ENCODE measurements at regions not wholly inside any gene's neighbourhood (a gene's known extent, or its start where the extent isn't known, plus 50 kb on each side); places are given as distances from the start of the nearest gene placed in this dataset.
A peak's percentile ranks its signal among the peaks of the same experiment; 100 is the strongest.

GRCh38 chr14:26719514-26719913 is 121.7 kb upstream of the NOVA1 start:
- H2AFZ ChIP-seq: no peak overlapping the region
- H3K4me1 ChIP-seq: no peaks in the 10 kb centered on the region
- no peak overlapping the region for H3K27ac ChIP-seq
- H3K4me2 ChIP-seq (ENCODE audit: low read length): no peak overlapping the region
- H3K79me2 ChIP-seq: no peaks in the 10 kb centered on the region
- H3K36me3 ChIP-seq (ENCODE audit: control insufficient read depth, insufficient read depth, low read length): no peaks in the 10 kb centered on the region
- no peak overlapping the region for H3K9ac ChIP-seq
- H3K27me3 ChIP-seq (ENCODE audit: control insufficient read depth, insufficient read depth, low read length): no peaks in the 10 kb centered on the region
- no peak overlapping the region for H3K4me3 ChIP-seq (ENCODE audit: low read depth, low read length)
- H3K9me3 ChIP-seq (ENCODE audit: control insufficient read depth, low read length): no peaks in the 10 kb centered on the region
- no peak for TF ChIP-seq CTCF (IDR thresholded peaks at IDR 0.05)

DNA sequence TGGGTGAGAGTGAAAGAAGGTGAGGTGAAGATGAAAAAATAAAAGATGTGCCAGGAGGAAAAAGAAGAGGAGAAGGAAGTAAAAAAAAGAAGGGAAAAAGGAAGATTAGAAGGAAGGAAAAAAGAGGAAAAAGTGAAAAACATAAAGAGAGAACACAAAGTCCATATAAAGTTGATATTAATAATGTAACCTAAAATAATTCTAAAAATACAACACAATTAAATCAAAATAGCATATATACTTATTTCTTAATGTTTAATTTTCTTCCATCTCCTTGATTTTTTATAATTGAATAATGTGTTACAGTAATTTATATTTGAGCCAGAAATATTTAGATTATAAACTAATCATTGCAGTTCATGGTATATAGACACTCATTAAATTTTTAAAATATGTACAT is 124.4 kb upstream of the NOVA1 start:
- no peak overlapping the region for H3K9ac ChIP-seq
- no peaks in the 10 kb centered on the region for H3K27me3 ChIP-seq (ENCODE audit: control insufficient read depth, insufficient read depth, low read length)
- no peak overlapping the region for H3K4me3 ChIP-seq (ENCODE audit: low read depth, low read length)
- H3K4me2 ChIP-seq (ENCODE audit: low read length): no peak overlapping the region
- no peaks in the 10 kb centered on the region for H3K79me2 ChIP-seq
- H3K9me3 ChIP-seq (ENCODE audit: control insufficient read depth, low read length): no peaks in the 10 kb centered on the region
- H3K36me3 ChIP-seq (ENCODE audit: control insufficient read depth, insufficient read depth, low read length): no peaks in the 10 kb centered on the region
- H3K4me1 ChIP-seq: no peaks in the 10 kb centered on the region
- TF ChIP-seq CTCF (IDR thresholded peaks at IDR 0.05): no peak
- H2AFZ ChIP-seq: no peak overlapping the region
- H3K27ac ChIP-seq: no peak overlapping the region

DNA sequence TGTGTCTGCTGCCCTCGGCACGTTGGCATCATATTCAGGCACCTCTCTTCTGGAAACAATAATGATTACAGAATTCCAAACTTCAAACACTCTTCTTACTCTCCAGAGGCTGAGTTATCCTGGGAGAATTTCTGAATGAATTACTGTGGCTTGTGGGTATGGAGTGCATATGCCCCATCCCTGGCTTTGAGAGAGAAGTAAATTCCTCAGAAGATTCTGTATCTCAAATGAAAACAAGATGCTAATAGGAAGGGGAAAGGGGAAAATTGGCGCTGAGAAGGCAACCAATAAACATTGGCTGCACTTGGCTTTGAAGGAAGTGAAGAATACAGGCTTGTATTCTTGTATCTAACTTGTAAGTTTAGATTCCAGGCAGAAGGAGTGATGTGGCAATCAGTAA is 132.0 kb upstream of the NOVA1 start:
- H3K4me1 ChIP-seq: no peaks in the 10 kb centered on the region
- H3K4me2 ChIP-seq (ENCODE audit: low read length): no peak overlapping the region
- no peaks in the 10 kb centered on the region for H3K79me2 ChIP-seq
- no peak overlapping the region for H2AFZ ChIP-seq
- no peak overlapping the region for H3K4me3 ChIP-seq (ENCODE audit: low read depth, low read length)
- no peak overlapping the region for H3K9ac ChIP-seq
- no peak overlapping the region for H3K27ac ChIP-seq
- no peak for TF ChIP-seq CTCF (IDR thresholded peaks at IDR 0.05)
- H3K9me3 ChIP-seq (ENCODE audit: control insufficient read depth, low read length): no peaks in the 10 kb centered on the region
- H3K27me3 ChIP-seq (ENCODE audit: control insufficient read depth, insufficient read depth, low read length): no peaks in the 10 kb centered on the region
- H3K36me3 ChIP-seq (ENCODE audit: control insufficient read depth, insufficient read depth, low read length): no peaks in the 10 kb centered on the region

DNA sequence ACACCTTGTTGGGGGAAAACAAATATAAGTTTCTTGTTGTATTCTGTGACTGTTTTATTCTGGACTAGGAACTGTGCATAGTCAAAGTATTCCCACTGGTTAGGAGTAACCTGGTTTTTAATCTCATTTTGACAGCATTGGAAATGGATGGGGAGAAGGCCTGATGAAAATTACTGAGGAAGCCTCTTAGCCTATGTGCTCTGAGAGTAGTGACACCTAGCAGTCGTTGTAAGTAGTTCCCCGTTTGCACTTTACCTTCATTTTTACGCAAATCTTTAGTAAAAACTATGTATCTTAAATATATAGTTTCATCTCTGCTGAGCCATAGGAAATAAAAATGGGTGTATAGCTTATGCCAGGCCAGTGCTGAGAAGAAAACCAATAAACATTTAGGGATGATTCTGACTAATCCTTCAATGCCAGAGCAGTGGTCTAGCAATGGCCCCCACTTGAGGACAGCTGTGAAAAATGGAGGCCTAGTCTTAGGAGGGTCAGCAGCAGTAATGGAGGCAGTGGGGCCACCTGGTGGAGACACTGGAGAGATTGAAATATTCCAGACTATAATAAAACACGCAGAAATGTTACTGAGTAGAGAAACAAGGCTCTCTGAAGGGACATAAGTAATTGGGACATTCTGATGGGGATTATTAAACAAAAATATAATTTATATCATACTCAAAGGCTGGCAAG is 133.2 kb upstream of the NOVA1 start:
- Histone ChIP-seq H3K9ac (no peak overlapping the region), H3K4me1 (no peaks in the 10 kb centered on the region), H3K4me2 (ENCODE audit: low read length) (no peak overlapping the region), H3K36me3 (ENCODE audit: control insufficient read depth, insufficient read depth, low read length) (no peaks in the 10 kb centered on the region), H3K27ac (no peak overlapping the region), H3K9me3 (ENCODE audit: control insufficient read depth, low read length) (no peaks in the 10 kb centered on the region), H2AFZ (no peak overlapping the region), H3K27me3 (ENCODE audit: control insufficient read depth, insufficient read depth, low read length) (no peaks in the 10 kb centered on the region), H3K79me2 (no peaks in the 10 kb centered on the region), H3K4me3 (ENCODE audit: low read depth, low read length) (no peak overlapping the region)
- TF ChIP-seq CTCF (IDR thresholded peaks at IDR 0.05): peak; percentile 31

DNA sequence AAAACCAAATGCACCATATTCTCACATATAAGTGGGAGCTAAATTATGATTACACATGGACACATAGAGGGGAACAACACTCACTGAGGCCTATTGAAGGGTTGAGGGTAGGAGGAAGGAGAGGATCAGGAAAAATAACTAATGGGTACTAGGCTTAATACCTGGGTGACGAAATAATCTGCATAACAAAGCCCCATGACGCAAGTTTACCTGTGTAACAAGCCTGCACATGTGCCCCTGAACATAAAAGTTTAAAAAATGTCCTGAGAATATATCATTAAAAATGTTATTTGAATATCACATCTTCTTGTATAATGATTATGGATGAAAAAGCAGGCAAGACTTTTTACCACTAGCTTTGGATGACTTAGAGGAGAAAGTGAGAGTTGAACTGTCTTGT is 138.0 kb upstream of the NOVA1 start:
- Histone ChIP-seq H3K36me3 (ENCODE audit: control insufficient read depth, insufficient read depth, low read length) (no peaks in the 10 kb centered on the region), H3K27ac (no peak overlapping the region), H3K4me1 (no peaks in the 10 kb centered on the region), H3K27me3 (ENCODE audit: control insufficient read depth, insufficient read depth, low read length) (no peaks in the 10 kb centered on the region), H3K9ac (no peak overlapping the region), H3K9me3 (ENCODE audit: control insufficient read depth, low read length) (no peaks in the 10 kb centered on the region), H3K4me3 (ENCODE audit: low read depth, low read length) (no peak overlapping the region), H2AFZ (no peak overlapping the region), H3K79me2 (no peaks in the 10 kb centered on the region), H3K4me2 (ENCODE audit: low read length) (no peak overlapping the region)
- no peak for TF ChIP-seq CTCF (IDR thresholded peaks at IDR 0.05)

Measured in parathyroid adenoma (tissue), 2 donors.